GM12872 (cell line): ENCODE measurements at regions not wholly inside any gene's neighbourhood (a gene's known extent, or its start where the extent isn't known, plus 50 kb on each side); places are given as distances from the start of the nearest gene placed in this dataset.

Source experiments
- TF ChIP-seq, protein P1 (sequence below): IDR thresholded peaks from 3 replicates; pipeline ENCODE4 v1.5.1; 2011; ENCODE audit warnings: low read depth, mild to moderate bottlenecking, low read length, moderate library complexity; ENCODE audit not compliant: insufficient read depth

DNA sequence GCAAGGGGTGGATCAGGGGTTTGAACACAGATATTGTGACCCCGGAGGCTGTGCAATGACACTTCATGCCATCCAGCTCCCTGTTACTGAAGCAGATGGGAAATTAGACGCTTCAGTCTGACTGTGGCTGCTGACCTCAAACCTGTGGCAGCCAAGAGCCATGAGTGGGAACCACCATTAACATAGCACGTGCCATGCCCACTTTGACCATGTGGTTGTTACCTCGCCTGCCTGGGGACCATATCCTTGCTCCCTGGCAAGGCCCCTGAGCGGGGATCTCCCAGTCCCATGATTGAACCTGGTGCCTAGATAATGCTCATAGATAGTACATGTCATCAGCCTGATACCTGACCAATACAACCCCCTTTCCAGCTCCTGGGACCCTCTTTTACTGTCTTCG, 68.9 kb downstream of the CYP26B1 start:
- TF ChIP-seq, protein P1, sequence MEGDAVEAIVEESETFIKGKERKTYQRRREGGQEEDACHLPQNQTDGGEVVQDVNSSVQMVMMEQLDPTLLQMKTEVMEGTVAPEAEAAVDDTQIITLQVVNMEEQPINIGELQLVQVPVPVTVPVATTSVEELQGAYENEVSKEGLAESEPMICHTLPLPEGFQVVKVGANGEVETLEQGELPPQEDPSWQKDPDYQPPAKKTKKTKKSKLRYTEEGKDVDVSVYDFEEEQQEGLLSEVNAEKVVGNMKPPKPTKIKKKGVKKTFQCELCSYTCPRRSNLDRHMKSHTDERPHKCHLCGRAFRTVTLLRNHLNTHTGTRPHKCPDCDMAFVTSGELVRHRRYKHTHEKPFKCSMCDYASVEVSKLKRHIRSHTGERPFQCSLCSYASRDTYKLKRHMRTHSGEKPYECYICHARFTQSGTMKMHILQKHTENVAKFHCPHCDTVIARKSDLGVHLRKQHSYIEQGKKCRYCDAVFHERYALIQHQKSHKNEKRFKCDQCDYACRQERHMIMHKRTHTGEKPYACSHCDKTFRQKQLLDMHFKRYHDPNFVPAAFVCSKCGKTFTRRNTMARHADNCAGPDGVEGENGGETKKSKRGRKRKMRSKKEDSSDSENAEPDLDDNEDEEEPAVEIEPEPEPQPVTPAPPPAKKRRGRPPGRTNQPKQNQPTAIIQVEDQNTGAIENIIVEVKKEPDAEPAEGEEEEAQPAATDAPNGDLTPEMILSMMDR = no peak

DNA sequence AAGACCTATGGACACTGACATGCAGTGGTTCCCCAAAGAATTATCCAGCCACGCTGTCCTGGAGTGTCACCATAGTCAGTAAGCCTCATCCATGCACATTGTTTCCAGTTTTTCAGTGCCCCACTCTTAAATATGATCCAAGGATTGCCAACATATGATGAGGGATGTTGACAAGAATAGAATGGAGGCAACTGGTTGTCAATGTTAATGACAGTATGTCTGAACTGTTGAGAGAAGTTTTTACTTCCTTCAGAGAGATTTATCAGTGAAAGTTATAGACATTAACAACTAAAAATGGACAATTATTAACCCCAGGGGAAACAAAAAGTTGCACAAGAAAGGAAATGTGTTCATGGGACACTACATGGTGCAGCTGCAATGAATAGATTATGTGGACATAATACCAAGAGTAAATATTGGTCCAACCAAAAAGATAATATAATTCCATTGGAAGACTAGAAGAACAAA, 69.9 kb downstream of the CYP26B1 start:
- TF ChIP-seq, protein P1 = no peak

DNA sequence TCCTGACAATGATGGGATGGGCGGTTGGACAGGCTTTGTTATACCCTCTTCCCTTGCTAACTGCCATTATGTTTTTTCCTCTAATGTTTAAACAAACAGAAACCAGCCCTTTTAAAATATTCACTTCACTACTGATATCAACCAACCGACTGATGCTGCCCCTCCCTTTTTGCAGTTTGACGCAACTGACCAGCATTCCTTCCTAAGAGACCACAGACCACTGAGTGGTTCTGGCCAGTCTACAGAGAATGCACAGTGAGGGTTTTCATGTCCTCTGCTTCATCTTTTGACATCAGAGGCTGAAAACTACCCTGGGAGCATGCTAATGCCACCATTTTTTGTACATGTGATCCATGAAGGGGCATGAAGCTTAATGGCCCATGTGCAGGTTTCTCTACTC, 85.3 kb downstream of the CYP26B1 start:
- TF ChIP-seq, protein P1 = no peak

DNA sequence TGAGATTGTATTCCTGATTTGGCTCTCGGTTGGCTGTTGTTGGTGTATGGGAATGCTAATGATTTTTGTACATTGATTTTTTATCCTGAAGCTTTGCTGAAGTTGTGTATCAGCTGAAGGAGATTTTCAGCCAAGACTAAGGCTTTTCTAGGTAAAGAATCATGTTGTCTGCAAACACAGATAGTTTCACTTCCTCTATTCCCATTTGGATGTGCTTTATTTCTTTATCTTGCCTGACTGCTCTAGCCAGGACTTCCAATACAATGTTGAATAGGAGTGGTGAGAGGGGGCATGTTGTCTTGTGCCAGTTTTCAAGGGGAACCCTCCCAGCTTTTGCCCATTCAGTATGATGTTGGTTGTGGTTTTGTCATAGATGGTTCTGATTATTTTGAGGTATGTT, 90.4 kb downstream of the CYP26B1 start:
- TF ChIP-seq, protein P1 = no peak

DNA sequence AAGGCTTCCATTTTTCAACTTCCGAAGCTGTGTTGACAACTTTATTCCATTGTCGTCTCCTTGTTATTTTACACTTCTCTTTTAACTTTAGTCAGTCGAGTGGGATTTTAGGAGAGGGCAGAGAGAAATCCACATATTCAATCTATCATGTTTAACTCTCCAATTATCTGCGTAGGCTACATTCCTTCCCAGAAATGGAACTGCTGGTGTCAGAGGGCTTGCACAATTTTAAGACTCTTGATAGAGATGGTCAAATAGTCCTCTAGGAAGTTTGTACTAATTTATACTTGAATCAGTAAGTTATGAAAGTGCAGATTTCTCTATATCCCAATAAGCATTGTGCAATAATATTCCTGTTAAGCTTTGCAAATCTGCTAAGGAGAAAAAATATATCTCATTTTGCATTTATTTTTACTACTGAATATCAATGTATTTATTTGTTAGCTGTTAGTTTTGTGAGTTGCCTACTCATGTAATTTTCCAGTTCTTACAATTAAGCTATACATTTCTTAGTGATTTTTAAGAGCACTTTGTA, 95.6 kb downstream of the CYP26B1 start:
- TF ChIP-seq, protein P1 = no peak

DNA sequence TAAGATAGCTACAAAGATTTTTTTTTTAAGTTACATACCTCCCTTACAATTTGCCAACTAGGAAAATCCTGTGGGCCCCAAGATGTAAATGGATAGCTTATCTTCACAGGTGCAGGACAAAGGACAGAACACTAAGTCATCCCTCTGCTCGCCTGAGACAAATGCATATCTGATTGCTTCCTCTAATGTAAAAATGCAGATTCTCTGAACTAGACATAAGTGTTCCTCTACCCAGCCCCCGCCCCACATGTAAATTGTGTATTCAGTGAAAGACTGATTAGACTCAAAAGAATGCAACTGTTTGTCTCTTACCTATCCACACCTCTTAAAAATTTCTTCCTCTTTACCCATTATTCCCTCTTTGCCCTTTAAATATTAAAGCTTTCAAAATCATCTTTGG, 96.5 kb downstream of the CYP26B1 start:
- TF ChIP-seq, protein P1 = no peak

DNA sequence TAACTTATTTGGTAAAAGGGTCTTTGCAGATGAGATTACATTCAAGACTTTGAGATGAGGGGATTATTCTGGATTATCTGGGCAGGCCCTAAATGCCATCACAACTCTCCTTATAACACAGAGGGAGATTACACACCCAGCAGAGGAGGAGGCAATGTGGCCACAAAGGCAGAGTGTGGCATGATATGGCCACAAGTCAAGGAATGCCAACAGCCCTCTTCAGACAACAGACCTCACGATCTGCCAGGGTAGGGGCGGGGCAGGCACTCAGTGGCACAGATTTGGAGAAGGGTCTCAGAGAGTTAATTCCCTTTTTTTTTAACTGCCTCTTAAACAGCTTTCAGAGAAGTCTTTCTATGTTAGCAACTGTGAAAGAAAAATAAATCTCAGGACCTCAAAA, 96.9 kb downstream of the CYP26B1 start:
- TF ChIP-seq, protein P1 = no peak
